ENCODE measurements at regions not wholly inside any gene's neighbourhood (a gene's known extent, or its start where the extent isn't known, plus 50 kb on each side); places are given as distances from the start of the nearest gene placed in this dataset.

- no peak overlapping the region for H2BK5ac ChIP-seq (ENCODE audit: low read depth, low read length, poor library complexity, severe bottlenecking)
- H2BK15ac ChIP-seq (ENCODE audit: low read depth, low read length): no peak overlapping the region
- no peaks in the 10 kb centered on the region for H3K36me3 ChIP-seq (ENCODE audit: control insufficient read depth, insufficient read depth, low read length)
- no peak overlapping the region for H2AFZ ChIP-seq (replicated peaks; ENCODE audit: low read length, poor library complexity)
- H4K8ac ChIP-seq (ENCODE audit: low read depth in 2 of 2, low read length in 2 of 2): no peak overlapping the region
- no peak overlapping the region for H3K56ac ChIP-seq (ENCODE audit: extremely low read depth, insufficient read depth, low read length)
- no peak overlapping the region for H3K4me3 ChIP-seq (ENCODE audit: insufficient read depth, low read depth, low read length)
- H3K27ac ChIP-seq (ENCODE audit: insufficient read depth, low read length): no peak overlapping the region
- in situ Hi-C loops (cut with MboI; ENCODE audit: low sequenced_read_pairs) (no loop called here), dilution Hi-C loops (cut with HindIII; ENCODE audit: low sequenced_read_pairs, unreplicated experiment) (no loop called here), intact Hi-C loops (cut with micrococcal nuclease) (no loop called here)
- H3K4me1 ChIP-seq (ENCODE audit: control insufficient read depth, insufficient read depth, low read length): no peaks in the 10 kb centered on the region
- TF ChIP-seq CEBPB (IDR thresholded peaks at IDR 0.05; ENCODE audit: low read depth, low read length): no peak
- ChIA-PET CTCF (no interaction called here), POLR2A (ENCODE audit: unreplicated experiment) (interaction anchor here (0.6 kb wide), 1 partner anchor 69 kb away, joined by 7 read pairs; no protein-coding TSS in a partner anchor)
- H3K23ac ChIP-seq (ENCODE audit: low read depth, low read length): no peak overlapping the region
- no peak overlapping the region for H2AK5ac ChIP-seq (ENCODE audit: low read depth, low read length)
- no peak overlapping the region for H4K91ac ChIP-seq (ENCODE audit: insufficient read depth, low read depth, low read length)
- H3K9ac ChIP-seq (ENCODE audit: low read depth, low read length): no peak overlapping the region
- H3K79me1 ChIP-seq (ENCODE audit: low read depth in 1 of 2, low read length in 2 of 2): no peaks in the 10 kb centered on the region
- no peak overlapping the region for H3K18ac ChIP-seq (ENCODE audit: low read depth, low read length)
- no peaks in the 10 kb centered on the region for H3K9me1 ChIP-seq (ENCODE audit: insufficient read depth, low read length)
- H3K4me2 ChIP-seq (ENCODE audit: low read depth, low read length): no peak overlapping the region
- H4K5ac ChIP-seq (ENCODE audit: low read depth, low read length): no peak overlapping the region
- H2AK9ac ChIP-seq (replicated peaks; ENCODE audit: low read depth, low read length, poor library complexity): no peak overlapping the region
- H3K9me3 ChIP-seq (ENCODE audit: control insufficient read depth, insufficient read depth, low read length): peaks cover 26% of the 10 kb centered on the region
- H3K14ac ChIP-seq (replicated peaks; ENCODE audit: low read depth, low read length): no peak overlapping the region
- no peaks in the 10 kb centered on the region for H3K27me3 ChIP-seq (ENCODE audit: control insufficient read depth, insufficient read depth, low read length)
- ATAC-seq (ENCODE audit: low read depth) (no peak), DNase-seq (no peak)
- no peak overlapping the region for H2BK120ac ChIP-seq (ENCODE audit: low read depth, low read length)
- whole genome bisulfite sequencing, 2 experiments (ENCODE audit: extremely low coverage in 2 of 2, insufficient read length in 1 of 2): no CpG with 5 or more reads among the region's 4 CpGs
- H4K20me1 ChIP-seq (ENCODE audit: insufficient read depth, low read length): no peaks in the 10 kb centered on the region
- no TSS peak for BruUV-seq (replicated peaks)
- no peak overlapping the region for H3K4ac ChIP-seq (ENCODE audit: low read depth, low read length)
- H2BK20ac ChIP-seq (ENCODE audit: low read depth, low read length): no peak overlapping the region
Observed at GRCh38 chr14:99035268-99035667, 236.7 kb downstream of the BCL11B start.

All from IMR-90 (cell line).